Motor neuron (in vitro differentiated cells): ENCODE measurements at regions not wholly inside any gene's neighbourhood (a gene's known extent, or its start where the extent isn't known, plus 50 kb on each side); places are given as distances from the start of the nearest gene placed in this dataset.
A peak's percentile ranks its signal among the peaks of the same experiment; 100 is the strongest.
"Not testable (repeated sequence)": the region's sequence is repeated elsewhere in the genome, so short reads cannot be mapped to it uniquely, and the experiment has no call there.

Experiments used
- ATAC-seq, 8 experiments: fragments of 200-7000 bp; cut with Tn5 transposase; replicated peaks in 6 of 8; 2 replicates each; pipeline ENCODE4 v1.8.0; 2021; ENCODE audit warnings: mild to moderate bottlenecking in 8 of 8, moderate library complexity in 8 of 8
- H3K27ac ChIP-seq, 2 donors: fragments of 250-450 bp; sonication (Bioruptor Pico); 2 replicates each; pipeline ENCODE4 v1.9.0; 2021; ENCODE audit warnings: antibody characterized with exemption in 2 of 2, mild to moderate bottlenecking in 2 of 2, moderate library complexity in 1 of 2
- H3K4me1 ChIP-seq, 2 donors: fragments of 250-450 bp; sonication (Bioruptor Pico); replicated peaks in 1 of 2; 2 replicates each; pipeline ENCODE4 v1.6.1; 2021; ENCODE audit warnings: antibody characterized with exemption in 2 of 2, mild to moderate bottlenecking in 2 of 2, moderate library complexity in 1 of 2
- H3K4me3 ChIP-seq, 5 donors: fragments of 250-450 bp; sonication (Bioruptor Pico); 2 replicates each; pipeline ENCODE4 v1.9.0; 2021; ENCODE audit warnings: antibody characterized with exemption in 5 of 5, mild to moderate bottlenecking in 5 of 5, moderate library complexity in 4 of 5
- WGBS, 10 experiments: fragments of 450-650 bp; shearing (Covaris generic); methylation state at CpG; one replicate each; pipeline ENCODE4 v1.0.0; 2022; 5-methylcytosine and 5-hydroxymethylcytosine counted together
- in situ Hi-C, 9 experiments: fragments of 400-800 bp; cut with MboI; loops; one replicate each; pipeline ENCODE4 v1.15.0; 2021; ENCODE audit warnings: low sequenced_read_pairs in 9 of 9, low pct_unique_long_range_greater_than_20kb in 2 of 9; ENCODE audit not compliant: unreplicated experiment in 9 of 9

- WGBS, 10 experiments: no CpG with 5 or more reads among the region's 20 CpGs
- ATAC-seq, H3K4me1 ChIP-seq, in situ Hi-C loops, H3K27ac ChIP-seq: not testable (repeated sequence)
- H3K4me3 ChIP-seq: peak overlapping the region in 1 of 5 donors; percentile 28
Measured at GRCh38 chrY:11214851-11215250, 1486.2 kb upstream of the USP9Y start.
